ENCODE measurements at regions not wholly inside any gene's neighbourhood (a gene's known extent, or its start where the extent isn't known, plus 50 kb on each side); places are given as distances from the start of the nearest gene placed in this dataset.

GRCh38 chr2:240219208-240219890, 78.9 kb upstream of the OTOS start:
- TF ChIP-seq CTCF (conservative IDR thresholded peaks at IDR 0.05 in 1 of 2, IDR thresholded peaks at IDR 0.05 in 1 of 2; ENCODE audit: low read depth in 1 of 2, low read length in 2 of 2), result no peak
- TF ChIP-seq EZH2 (IDR thresholded peaks at IDR 0.05; ENCODE audit: low read length, missing control alignments), result no peak
